Hippocampal formation (tissue), 2 donors: ENCODE measurements at regions not wholly inside any gene's neighbourhood (a gene's known extent, or its start where the extent isn't known, plus 50 kb on each side); places are given as distances from the start of the nearest gene placed in this dataset.
"Not testable (repeated sequence)": the region's sequence is repeated elsewhere in the genome, so short reads cannot be mapped to it uniquely, and the experiment has no call there.

Experiments
- DNase-seq, 2 donors: peaks; one replicate each; lab custom pipeline; 2025; lab: John Stamatoyannopoulos, UW

DNA sequence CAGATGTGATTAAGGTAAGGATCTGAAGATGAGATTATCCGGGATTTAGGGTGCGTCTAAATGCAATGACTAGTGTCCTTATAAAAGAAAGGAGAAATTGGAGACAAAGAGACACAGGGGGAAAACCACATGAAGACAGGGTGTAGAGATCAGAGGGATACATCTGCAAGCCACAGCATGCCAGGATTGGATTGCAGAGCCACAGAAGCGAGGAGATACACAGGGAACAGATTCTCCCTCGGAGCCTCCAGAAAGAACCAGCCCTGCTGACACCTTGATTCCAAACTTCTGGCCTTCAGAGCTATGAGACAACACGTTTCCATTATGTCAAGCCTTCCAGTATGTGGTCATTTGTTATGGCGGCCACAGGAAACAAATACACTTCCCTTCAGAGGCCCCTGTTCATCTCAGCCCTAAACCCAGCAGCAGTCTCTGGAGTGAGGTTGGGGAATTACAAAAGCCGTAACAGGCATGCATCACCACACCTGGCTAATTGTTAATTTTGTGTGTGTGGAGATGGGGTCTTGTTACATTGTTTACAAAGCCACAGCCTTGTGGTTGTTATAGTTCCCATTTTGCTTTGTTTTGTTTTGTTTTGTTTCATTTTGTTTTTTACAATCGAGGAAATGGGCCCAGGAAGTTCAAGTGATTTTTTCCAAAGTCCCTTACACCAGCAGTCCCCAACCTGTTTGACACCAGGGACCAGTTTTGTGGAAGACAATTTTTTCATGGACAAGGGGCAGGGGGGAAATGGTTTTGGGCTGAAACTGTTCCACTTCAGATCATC, 51.6 kb upstream of the LYRM9 start:
- no peak for DNase-seq

DNA sequence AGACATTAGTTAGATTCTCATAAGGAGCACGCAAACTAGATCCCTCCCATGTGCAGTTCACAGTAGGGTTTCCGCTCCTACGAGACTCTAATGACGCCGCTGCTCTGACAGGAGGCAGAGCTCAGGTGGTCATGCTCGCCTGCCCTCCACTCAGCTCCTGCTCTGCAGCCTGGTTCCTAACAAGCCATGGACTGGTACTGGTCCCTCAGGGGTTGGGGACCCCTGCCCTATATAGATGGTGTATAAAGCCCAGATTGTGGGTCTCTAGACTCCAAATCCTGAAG, 52.1 kb upstream of the LYRM9 start:
- no peak for DNase-seq

DNA sequence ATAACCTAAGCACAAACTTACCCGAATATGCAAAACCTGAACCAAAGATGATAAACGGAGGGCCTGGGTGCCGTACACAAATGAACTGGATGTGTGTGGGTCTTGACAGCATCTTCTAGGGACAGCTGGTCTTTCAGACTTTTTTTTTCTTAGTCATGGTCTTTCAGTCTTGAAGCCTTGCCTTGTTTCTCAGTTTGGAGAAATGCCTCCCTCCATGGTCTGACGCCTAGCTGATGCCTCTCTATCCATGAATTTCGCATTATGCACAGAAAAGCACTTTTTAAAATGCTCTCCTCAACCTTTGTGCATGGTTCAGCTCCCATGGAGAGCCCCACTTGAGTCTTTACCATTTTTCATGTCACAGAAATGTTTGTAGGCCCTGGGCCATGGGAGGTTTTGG, 52.8 kb upstream of the LYRM9 start:
- no peak for DNase-seq

DNA sequence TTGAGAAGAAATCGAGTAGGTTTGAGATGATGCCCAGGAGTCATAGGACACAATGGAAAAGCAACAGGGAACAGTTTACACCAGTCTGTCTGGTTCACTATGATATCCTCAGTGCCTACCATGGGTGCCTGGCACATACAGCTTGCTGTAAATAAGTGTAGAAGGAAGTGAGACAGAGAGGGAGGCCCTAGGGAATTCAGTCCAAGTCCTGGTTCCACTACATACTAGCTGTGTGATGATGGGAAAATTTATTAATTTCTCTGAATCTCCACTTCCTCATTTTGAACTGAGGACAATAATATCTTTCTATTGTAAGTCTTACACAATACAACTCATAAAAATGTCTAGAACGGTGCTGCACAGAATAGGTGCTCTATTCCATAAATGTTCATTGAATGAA, 53.3 kb upstream of the LYRM9 start:
- DNase-seq, result no peak

DNA sequence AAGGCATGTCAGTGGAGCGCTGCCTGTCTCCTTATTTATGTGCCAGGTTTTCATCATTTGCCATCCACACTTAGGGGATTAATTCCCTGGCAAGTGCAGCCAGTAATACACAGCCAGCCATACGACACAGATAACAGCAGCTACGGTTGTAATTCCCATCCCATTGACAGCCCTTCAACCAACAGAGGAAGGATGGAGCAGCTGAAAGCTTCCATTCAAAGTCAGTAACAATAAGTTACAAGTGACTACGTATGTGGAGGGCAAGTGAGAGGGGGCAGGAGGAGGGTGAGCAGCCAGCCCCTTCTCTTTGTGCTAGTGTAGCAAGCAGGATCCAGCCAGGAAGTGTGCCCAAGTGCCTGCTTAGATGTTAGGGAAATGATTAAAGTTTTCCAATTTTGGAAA, 53.8 kb upstream of the LYRM9 start:
- DNase-seq, result no peak

DNA sequence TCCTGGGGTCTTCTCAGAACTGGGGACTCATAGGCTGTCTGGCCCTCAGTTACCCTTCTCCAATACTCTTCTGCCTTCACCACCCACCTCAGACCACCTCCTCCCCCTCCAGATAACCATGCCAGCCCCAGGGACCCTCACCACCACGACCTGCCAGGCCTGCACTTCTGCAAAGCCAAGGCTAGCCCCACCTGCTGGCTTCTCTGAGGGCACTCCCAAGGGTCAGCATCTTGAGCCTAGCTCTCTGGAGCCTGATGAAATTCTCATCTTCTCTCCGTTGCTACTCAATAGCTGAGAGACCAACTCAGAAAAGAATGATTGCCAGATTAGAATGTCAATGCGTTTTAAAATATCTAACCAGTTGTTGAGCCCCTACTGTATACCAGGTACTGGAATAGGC, 56.1 kb upstream of the LYRM9 start:
- DNase-seq, result no peak

DNA sequence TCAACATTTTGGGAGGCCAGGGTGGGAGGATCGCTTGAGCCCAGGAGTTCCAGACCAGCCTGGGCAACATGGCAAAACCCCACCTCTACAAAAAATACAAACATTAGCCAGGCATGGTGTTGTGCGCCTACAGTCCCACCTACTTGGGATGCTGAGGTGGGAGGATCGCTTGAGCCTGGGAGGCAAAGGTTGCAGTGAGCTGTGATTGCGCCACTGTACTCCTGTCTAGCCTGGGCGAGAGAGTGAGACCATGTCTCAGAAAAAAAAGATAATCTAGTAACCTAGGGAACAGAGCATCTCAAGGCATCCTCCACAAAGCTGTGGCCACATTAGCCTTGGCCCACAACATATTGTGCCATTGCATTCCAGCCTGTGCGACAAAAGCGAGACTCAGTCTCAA, 57.1 kb upstream of the LYRM9 start:
- not testable (repeated sequence) for DNase-seq

DNA sequence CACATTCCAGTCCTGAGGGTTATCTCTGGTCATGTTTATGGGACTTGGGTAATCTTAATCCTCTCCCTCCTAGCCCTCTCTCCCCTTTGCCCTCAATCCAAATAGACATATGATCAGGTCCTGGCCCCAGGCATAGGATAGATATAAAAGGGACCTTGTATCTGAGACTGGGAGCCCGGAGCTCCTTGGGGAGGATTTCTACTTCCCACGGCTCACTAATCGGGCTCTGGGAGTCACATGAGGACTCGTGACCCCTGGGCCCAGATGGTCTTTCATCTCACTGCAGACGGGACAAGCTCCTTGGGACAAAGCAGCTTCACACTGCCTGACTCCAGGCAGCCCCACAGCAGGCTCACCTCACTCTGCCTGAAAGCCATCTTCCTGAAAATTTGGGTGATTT, 57.8 kb upstream of the LYRM9 start:
- peak in 1 of 2 donors; percentile 27 for DNase-seq

DNA sequence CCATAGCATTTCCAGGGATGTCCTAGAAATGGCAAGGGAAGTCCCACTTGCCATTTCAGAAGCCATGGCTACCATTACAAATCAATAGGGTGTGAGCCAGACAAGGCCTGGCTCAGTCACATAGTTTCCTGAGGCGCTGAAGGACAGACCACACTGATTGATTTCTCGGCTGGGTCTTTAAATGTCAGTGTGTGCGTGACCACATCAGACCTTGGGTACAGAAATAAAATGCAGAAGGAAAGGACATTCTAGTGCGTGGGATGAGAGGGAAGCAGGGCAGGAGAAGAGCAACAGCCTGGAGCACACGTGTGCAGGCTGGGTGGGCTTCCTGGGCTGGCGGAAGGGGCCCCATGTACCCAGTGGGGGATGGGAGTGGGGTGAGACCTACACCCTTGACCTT, 58.7 kb upstream of the LYRM9 start:
- DNase-seq, result no peak

DNA sequence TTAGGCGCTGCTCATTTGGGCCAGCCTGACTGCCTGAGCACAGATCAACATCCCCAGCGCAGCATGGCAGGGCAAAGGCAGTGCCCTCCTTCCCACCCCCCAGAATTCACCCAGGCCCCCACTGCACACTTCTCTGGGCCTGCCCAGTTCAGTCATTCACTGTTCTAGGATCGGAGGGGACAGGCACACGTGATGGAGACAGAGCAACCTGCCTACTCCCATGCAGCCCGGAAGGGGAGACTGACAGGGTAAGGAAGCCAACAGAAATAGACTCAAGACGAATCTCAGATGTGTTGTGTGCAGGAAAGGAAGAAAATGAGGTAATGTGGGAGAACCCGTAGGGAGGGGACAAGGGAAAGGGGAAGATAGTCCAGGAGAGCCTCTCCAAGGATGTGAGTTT, 59.2 kb upstream of the LYRM9 start:
- no peak for DNase-seq

DNA sequence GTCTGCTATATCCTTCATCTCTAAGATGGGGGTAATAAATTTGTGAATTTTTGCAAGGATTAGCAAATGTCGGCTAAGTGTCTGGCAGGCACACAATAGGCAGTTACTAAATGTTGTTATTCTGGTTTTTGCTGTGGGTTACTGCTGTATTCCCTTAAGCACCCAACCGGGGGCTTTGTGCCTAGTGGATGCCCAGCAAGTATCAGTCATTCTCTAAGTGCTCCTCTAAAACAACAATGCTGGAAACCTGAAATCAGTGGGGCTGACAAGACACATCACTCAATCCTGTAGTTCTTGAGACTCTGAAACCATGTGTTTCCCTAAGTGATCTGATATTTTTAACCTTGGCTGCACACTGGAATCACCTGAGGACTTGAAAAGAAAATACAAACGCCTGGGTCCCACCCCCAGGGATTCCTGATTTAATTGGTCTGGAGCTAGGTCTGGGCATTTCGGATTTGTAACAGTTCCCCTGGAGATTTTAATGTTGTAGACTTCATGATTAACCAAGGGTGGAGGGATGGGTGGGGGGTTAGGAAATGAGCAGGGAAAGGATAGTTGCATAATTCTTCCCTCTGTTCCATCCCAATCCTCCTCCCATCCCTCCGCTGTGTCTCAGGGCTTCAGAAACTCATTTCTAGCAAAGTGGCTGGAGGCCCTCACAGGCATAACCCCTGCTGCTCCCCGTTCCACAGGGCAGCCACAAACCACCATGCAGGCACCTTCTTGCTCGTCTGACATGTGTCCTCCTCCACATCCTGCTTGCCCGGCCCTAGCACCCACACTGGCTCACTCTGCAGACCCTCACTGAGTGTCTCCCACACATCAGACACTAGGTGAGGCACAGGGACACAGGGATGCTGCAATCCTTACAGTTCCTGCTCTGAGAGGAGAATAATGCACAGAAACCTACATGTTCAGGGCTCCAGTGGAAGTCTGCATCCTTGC, 61.7 kb upstream of the LYRM9 start:
- no peak for DNase-seq

DNA sequence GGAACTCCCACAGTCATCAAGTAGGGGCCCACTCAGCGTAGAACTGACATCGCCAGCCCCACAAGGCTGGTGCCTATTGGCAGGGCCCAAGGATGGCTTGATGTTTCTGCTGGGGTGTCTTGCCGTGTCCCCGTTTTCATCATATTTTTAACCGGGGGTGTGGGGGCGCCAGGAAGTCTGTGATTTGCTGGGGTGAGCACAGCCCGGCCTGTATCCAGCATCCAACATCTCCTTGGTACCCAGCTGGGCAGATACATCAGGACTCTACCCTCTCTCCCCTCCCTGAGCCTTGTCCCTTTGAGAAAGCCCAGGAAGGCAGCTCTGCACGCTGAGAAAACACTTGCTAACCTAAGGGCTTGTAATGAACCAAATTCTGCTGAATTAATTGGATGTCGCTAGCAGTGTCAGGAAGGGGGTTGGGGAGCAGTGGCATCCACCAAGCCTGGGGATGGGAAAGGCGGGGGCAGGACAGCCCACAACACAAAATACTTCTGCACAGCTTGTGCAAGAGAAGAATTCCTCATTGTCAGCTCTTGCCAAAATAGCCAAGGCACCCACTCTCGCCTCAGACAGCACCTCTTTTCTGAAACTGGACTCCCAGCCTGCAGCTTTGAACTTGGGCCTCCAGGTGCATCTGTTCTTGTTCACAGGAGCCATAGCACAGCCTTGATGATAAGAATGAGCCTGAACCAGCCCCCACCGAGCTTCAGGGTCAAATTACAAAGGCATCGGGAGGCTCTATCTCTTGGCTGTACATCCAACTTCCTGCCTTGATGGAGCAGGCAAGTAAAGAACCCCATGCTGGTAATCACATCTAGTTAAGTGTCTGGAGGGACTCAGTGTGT, 63.7 kb upstream of the LYRM9 start:
- DNase-seq, result no peak

DNA sequence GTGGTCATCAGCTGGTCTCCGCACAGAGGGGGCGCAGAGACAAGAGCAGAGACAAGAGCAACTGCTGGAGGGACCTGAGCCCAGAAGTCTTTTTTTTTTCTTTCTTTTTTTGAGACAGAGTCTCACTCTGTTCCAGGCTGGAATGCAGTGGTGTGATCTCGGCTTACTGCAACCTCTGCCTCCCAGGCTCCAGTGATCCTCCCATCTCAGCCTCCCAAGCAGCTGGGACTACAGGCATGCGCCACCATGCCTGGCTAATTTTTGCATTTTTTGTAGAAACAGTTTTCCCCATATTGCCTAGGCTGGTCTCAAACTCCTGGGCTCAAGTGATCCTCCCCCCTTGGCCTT, 64.3 kb upstream of the LYRM9 start:
- not testable (repeated sequence) for DNase-seq

DNA sequence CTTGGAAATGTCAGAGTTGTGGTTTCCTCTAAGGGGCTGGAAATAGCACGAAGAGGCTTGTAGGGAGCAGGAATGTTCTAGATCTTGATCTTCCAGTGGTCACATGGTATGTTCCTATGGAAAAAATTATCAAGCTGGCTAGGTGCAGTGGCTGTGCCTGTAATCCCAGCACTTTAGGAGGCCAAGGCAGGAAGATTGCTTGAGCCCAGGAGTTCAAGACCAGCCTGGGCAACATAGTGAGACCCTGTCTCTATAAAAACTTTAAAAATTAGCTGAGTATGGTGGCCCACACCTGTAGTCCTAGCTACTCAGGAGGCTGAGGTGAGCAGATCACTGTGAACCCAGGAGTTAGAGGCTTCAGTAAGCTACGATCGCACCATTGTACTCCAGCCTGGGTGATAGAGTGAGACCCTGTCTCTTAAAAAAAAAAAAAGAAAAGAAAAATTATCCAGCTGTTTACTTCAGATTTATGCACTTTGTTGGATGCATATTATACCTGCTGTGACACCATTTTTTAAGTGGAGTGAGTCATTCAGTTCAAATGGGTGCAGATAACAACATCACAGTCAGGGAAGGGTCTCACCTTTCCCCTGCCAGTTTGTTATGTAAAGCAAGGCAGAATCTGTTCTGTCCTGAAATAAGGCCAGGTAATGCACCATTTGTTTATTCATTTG, 65.7 kb upstream of the LYRM9 start:
- DNase-seq, result no peak

DNA sequence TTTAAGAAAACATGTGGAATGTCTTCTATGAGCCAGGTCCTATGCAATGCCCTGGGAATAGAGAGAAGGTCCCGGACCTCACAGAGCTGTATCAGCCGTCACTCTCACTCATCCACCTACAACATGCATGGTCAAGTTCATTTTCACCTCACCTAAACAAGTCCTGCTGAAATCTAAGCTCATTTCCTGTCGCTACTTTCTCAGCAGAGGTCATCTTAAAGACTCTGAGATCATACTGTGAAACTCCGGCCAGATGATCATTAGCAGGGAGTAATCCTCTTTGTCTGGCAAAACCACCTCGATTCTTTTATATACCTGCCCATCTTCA, 66.2 kb upstream of the LYRM9 start:
- no peak for DNase-seq

DNA sequence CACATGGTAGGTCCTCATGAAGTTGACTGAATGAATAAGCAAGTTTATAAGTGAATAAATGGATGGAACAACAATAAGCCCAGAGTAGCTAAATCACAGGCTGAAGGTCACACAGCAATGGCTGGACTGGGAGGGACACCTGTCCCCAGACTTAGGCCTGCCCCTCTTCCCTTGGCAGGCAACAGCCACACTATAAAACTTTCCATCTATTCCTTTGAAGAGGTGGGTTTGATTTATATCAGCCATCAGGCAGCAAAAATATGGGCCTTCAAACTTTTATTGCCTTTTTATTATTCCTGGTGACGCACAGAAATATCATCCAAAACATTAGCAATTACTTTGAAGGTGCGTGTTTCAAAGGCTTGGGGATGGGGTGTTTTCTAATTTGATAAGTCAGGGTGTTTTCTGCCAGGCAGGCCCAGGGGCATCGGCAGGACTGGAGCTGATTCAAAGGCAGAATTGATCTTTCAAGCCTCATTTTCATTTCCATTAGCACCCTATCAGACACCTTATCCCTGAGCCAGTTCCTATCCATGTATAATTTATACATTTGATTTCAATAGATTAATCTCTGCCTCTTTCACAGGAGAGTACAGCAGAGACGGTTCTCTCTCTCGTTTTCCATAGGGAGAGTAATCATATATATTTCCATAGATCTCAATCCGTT, 67.2 kb upstream of the LYRM9 start:
- DNase-seq, result no peak

DNA sequence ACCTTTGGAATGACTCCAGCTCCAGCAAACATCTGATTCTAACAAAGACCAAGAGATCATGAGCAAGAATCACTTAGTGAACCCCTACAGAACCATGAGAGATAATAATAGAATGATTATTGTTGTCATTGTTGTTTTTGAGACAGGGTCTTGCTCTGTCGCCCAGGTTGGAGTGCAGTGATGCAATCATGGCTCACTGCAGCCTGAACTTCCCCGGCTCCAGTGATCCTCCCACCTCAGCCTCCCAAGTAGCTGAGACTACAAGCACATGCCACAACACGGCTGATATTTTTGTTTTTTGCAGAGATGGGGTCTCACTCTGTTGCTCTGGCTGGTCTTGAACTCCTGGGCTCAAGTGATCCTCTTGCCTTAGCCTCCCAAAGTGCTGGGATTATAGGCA, 69.4 kb upstream of the LYRM9 start:
- not testable (repeated sequence) for DNase-seq

DNA sequence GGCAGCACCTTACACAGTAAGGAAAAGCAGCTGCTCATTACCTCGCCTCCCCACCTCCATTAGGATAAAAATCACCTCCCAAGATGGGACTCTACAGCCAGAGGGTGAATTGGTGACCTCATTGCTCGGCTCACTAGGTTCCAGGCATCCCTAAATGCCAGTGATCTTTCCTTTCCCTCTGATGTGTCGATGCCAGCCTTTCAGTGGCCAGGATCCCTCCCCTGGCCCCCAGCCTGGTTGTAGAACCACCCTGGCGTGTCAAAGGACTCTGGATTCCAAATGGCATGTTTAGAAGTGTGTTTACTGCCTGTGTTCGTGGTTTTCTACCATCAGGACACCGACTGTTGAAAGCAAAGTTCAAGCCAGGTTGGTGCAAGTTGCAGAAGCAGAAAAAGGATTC, 72.1 kb upstream of the LYRM9 start:
- no peak for DNase-seq

DNA sequence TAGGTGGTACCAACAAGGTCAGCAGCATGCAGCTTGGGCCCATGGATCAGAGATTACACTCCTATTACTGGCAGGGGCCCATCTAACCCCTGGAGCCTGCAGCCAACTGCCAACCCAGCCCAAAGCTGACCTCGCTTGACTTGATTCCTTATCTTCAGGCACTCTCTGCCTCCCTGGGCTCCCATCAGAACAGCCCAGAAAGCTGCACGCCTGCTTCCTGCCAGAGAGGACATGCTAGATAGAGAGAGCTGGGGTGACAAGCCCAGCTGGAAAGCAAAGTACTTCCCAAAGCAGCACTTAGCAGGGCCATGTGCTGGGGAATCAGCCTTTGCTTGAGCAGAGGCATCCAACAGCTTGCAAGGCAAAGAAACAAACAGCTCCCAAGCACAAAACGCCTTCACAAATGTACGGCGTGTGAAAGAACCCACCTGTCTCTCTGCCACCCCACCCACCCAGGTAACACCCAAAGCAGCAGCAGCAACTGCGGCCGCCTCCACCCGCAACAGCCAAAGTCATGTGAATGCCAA, 74.2 kb upstream of the NLK start:
- peak in 1 of 2 donors; percentile 17 for DNase-seq

DNA sequence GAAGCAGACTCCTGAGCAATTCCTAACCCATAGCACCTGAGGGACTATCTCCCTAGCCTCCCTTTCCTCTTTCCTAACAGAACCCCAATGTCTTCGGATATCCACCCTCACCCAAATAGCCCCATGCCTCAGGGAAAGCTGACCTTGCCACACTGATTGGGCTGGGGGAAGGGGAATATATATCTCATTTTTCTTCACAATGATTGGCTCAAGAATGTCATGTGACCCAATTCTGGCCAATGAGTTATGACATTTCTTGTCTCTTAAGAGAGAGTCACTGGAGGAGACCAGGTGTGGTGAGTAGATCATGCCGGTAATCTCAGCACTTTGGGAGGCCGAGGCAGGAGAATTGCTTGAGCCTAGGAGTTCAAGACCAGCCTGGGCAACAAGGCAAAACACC, 71.9 kb upstream of the NLK start:
- DNase-seq, result no peak

DNA sequence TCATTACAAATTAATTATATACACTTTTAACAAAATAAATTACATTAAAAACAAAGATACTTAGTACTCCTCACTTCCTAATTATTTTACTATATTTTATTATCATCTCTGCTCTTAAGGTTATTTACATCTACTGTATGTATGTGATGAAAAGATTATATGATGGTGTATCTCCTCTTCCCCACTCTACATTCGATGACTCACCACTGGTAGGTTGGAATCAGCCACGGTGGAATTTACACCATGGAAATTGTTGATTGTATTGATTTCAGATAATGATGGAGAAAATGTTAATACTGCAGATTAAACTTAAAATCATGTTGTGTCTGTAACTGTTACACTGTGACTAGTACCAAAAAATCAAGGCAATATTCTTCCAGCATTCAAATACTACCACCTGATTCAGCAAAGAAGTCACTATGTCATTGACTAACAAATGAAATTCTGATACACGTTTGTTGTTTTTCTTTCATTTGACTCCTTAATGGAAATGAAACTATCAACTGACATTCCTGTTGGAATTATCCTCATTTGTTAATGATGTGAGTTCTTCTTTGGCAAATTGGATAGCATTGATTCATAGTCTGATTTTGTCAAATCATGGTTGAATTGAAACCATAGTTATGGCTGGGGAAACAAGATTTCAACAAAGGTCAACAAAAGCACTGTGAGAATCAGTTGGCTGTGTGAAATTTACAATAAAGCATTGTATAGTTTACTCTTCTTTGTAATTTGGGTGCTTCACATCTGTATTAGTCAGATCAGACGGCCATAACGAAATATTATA, 69.0 kb upstream of the NLK start:
- DNase-seq, result no peak
